Endothelial cell (in vitro differentiated cells): ENCODE measurements at regions not wholly inside any gene's neighbourhood (a gene's known extent, or its start where the extent isn't known, plus 50 kb on each side); places are given as distances from the start of the nearest gene placed in this dataset.

Source experiments
- DNase-seq: peaks from one replicate; pipeline ENCODE4 v3.0.0; 2021; ENCODE audit warnings: low spot score
- H3K27ac Mint-ChIP-seq: one replicate; pipeline ENCODE4 v1.8.0; 2021; ENCODE audit warnings: mixed read lengths, inconsistent platforms; ENCODE audit not compliant: unreplicated experiment
- H3K27me3 Mint-ChIP-seq: one replicate; pipeline ENCODE4 v1.8.0; 2021; ENCODE audit warnings: mild to moderate bottlenecking, moderate library complexity, mixed read lengths, inconsistent platforms; ENCODE audit not compliant: unreplicated experiment
- H3K36me3 Mint-ChIP-seq: one replicate; pipeline ENCODE4 v1.8.0; 2021; ENCODE audit warnings: mild to moderate bottlenecking, low read depth, mixed read lengths, inconsistent platforms; ENCODE audit not compliant: unreplicated experiment
- H3K4me1 Mint-ChIP-seq: one replicate; pipeline ENCODE4 v1.8.0; 2021; ENCODE audit warnings: mild to moderate bottlenecking, mixed read lengths, inconsistent platforms; ENCODE audit not compliant: unreplicated experiment
- H3K4me3 Mint-ChIP-seq: one replicate; pipeline ENCODE4 v1.8.0; 2021; ENCODE audit warnings: mild to moderate bottlenecking, mixed read lengths, inconsistent platforms; ENCODE audit not compliant: unreplicated experiment
- H3K9me3 Mint-ChIP-seq: one replicate; pipeline ENCODE4 v1.8.0; 2021; ENCODE audit warnings: mixed read lengths, inconsistent platforms; ENCODE audit not compliant: unreplicated experiment
- TF ChIP-seq, protein P1 (sequence below): fragments of 200-600 bp; sonication (generic); IDR thresholded peaks from one replicate; pipeline ENCODE4 v1.5.0; 2021; ENCODE audit warnings: antibody characterized with exemption; ENCODE audit not compliant: unreplicated experiment

DNA sequence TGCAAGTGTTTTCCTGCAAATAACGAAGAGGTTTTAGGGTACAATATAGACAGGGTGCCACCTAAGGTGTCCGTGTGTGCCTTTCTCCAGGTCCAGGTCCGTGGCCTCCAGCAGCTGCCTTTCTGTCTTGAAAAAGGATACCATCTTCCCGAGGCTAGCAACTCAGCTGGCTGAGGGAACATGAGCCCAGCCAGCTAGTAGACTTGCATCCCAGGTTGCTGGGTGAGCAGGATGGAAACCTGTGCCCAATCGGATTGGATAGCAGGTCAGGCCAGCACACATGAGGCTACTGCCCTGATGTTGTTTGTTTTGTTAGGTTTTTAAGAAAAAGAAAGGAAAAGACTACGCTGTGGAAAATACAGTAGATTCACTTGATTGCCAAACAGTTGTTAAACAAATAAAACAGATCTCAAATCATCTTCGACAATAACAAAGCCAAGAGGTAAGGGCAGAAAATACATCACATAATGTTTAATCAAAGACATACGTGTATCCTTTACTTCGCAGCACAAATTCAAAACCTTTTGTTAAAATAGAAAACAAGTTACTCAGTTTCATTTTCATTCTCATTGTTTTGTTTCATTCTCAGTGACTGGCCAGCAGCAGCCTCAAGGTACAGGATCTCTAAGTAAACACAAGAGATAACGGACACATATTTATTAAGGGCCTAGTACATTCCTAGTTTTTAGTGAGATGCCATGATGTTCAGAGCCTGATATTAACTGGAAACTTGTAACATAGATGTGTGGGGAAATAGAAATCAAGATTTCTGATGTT lies 661.2 kb upstream of the NR2F2 start:
- Mint-ChIP-seq H3K27ac (no peak overlapping the region), H3K4me1 (no peaks in the 10 kb centered on the region), H3K36me3 (no peaks in the 10 kb centered on the region), H3K9me3 (no peaks in the 10 kb centered on the region), H3K27me3 (no peaks in the 10 kb centered on the region), H3K4me3 (no peak overlapping the region)
- no peak for DNase-seq
- TF ChIP-seq, protein P1, sequence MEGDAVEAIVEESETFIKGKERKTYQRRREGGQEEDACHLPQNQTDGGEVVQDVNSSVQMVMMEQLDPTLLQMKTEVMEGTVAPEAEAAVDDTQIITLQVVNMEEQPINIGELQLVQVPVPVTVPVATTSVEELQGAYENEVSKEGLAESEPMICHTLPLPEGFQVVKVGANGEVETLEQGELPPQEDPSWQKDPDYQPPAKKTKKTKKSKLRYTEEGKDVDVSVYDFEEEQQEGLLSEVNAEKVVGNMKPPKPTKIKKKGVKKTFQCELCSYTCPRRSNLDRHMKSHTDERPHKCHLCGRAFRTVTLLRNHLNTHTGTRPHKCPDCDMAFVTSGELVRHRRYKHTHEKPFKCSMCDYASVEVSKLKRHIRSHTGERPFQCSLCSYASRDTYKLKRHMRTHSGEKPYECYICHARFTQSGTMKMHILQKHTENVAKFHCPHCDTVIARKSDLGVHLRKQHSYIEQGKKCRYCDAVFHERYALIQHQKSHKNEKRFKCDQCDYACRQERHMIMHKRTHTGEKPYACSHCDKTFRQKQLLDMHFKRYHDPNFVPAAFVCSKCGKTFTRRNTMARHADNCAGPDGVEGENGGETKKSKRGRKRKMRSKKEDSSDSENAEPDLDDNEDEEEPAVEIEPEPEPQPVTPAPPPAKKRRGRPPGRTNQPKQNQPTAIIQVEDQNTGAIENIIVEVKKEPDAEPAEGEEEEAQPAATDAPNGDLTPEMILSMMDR, result no peak

DNA sequence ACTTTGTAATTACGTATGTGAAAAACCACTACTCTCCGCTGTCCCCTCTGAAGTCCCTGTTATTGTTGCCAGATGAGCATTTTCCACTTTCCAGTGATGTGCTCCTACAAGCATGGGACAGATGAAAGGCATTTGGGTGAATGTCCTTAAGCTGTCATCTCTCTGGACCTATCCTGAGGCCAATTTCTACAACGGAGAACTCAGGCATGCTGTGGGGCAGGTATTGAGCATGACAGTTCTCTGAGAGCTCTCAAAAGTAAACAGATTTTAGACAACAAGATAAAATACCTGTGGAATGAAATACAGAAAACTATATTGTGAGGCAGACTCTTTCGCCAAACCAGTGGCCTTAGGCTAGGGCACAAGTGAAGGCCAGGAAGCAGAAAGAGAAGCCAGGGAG lies 656.5 kb upstream of the NR2F2 start:
- no peaks in the 10 kb centered on the region for H3K4me1 Mint-ChIP-seq
- H3K9me3 Mint-ChIP-seq, result no peaks in the 10 kb centered on the region
- H3K27me3 Mint-ChIP-seq, result no peaks in the 10 kb centered on the region
- H3K27ac Mint-ChIP-seq, result no peak overlapping the region
- TF ChIP-seq, protein P1, result no peak
- H3K36me3 Mint-ChIP-seq, result no peaks in the 10 kb centered on the region
- no peak overlapping the region for H3K4me3 Mint-ChIP-seq
- no peak for DNase-seq

DNA sequence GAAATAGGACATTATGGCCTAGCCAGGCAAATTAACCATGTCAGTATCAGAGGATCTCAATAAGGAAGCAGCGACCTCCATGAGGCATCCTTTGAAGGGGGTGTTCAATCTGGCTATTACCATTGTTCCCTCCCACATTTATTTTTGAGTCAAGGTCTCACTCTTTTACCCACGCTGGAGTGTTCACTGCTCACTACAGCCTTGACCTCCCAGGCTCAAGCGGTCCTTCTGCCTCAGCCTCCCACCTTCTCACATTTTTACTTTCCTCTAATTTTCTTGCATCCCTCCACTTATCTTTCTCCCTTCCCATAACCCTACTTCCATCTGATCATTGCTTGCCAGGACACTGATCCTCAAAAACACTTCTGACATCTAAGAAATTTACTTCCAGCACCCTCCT lies 654.0 kb upstream of the NR2F2 start:
- no peak for DNase-seq
- Mint-ChIP-seq H3K36me3 (no peaks in the 10 kb centered on the region), H3K27ac (no peak overlapping the region), H3K27me3 (no peaks in the 10 kb centered on the region), H3K4me3 (no peak overlapping the region), H3K9me3 (no peaks in the 10 kb centered on the region), H3K4me1 (no peaks in the 10 kb centered on the region)
- TF ChIP-seq, protein P1, result no peak

DNA sequence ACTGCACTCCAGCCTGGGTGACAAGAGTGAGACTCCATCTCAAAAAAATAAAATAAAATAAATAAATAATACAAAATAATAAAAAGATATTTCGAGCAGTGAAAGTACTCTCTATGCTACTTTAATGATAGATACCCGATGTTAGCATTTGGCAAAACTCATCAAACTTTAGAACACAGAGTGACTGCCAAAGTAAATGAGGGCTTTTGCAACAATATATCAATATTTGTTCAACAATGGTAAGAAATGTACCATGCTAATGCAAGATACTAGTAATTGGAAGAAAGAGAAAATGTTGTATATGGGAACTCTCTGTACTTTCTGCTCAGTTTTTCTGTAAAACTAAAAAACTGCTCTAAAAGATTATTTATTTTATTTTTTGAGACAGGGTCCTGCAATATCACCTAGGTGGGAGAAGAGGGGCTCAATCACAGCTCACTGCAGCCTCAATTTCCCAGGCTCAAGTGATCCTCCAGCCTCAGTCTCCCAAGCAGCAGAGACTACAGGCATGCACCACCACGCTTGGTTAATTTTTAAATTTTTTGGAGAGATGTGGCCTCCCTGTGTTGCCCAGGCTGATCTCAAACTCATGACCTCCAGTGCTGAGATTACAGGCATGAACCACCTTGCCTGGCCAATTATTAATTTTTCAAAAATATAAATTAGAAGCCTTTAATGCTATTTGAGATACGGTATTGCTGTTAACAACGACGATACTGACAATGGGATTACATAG lies 650.5 kb upstream of the NR2F2 start:
- H3K9me3 Mint-ChIP-seq, result no peaks in the 10 kb centered on the region
- no peaks in the 10 kb centered on the region for H3K4me1 Mint-ChIP-seq
- no peaks in the 10 kb centered on the region for H3K36me3 Mint-ChIP-seq
- H3K27ac Mint-ChIP-seq, result no peak overlapping the region
- TF ChIP-seq, protein P1, result no peak
- DNase-seq, result no peak
- H3K27me3 Mint-ChIP-seq, result no peaks in the 10 kb centered on the region
- H3K4me3 Mint-ChIP-seq, result no peak overlapping the region

DNA sequence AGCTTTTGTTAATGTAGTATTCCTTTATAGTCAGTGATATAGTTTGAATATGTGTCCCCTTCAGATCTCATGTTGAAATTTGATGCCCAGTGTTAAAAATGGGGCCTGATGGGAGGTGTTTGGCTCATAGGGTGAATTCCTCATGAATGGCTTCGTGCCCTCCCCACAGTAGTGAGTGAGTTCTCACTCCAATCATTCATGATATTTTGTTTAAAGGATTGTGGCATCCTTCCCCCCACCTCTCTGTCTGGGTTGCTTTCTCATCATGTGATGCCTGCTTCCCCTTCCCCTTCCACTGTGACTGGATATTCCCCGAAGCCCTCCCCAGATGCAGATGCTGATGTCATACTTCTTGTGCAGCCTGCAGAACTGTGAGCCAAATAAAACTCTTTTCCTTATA lies 649.8 kb upstream of the NR2F2 start:
- Mint-ChIP-seq H3K27ac (no peak overlapping the region), H3K27me3 (no peaks in the 10 kb centered on the region), H3K4me3 (no peak overlapping the region), H3K4me1 (no peaks in the 10 kb centered on the region), H3K9me3 (no peaks in the 10 kb centered on the region), H3K36me3 (no peaks in the 10 kb centered on the region)
- TF ChIP-seq, protein P1, result no peak
- no peak for DNase-seq
